ENCODE measurements at regions not wholly inside any gene's neighbourhood (a gene's known extent, or its start where the extent isn't known, plus 50 kb on each side); places are given as distances from the start of the nearest gene placed in this dataset.

GRCh38 chr9:91092214-91092613 is 269.5 kb downstream of the AUH start:
- no peak for TF ChIP-seq CTCF (IDR thresholded peaks at IDR 0.05)
- no peak for TF ChIP-seq POLR2A (IDR thresholded peaks at IDR 0.05)
